ENCODE measurements at regions not wholly inside any gene's neighbourhood (a gene's known extent, or its start where the extent isn't known, plus 50 kb on each side); places are given as distances from the start of the nearest gene placed in this dataset.

GRCh38 chr11:107174856-107175255, 156.6 kb upstream of the GUCY1A2 start:
- no peak overlapping the region for H3K4me2 ChIP-seq
- H3K36me3 ChIP-seq (ENCODE audit: low read depth): no peaks in the 10 kb centered on the region
- no peaks in the 10 kb centered on the region for H3K9me3 ChIP-seq (ENCODE audit: insufficient read depth, low read depth)
- no peaks in the 10 kb centered on the region for H3K27me3 ChIP-seq (ENCODE audit: insufficient read depth, low read depth)
- 0 out of 2 replicates have a peak, but pooled peaks cover 6% of the 10 kb centered on the region for H3K9me2 ChIP-seq (ENCODE audit: insufficient read depth)
- H2AFZ ChIP-seq: no peak overlapping the region
- CTCF ChIA-PET: no interaction called here
- H3K4me3 ChIP-seq: no peak overlapping the region
- H4K20me1 ChIP-seq (ENCODE audit: insufficient read depth): no peaks in the 10 kb centered on the region
- POLR2A ChIA-PET (ENCODE audit: unreplicated experiment): no interaction called here
- no peaks in the 10 kb centered on the region for H3K4me1 ChIP-seq (replicated peaks; ENCODE audit: insufficient read depth)
- no peaks in the 10 kb centered on the region for H3F3A ChIP-seq (ENCODE audit: insufficient read depth, low read depth)
- H3K27ac ChIP-seq: no peak overlapping the region
- no peaks in the 10 kb centered on the region for H3K79me2 ChIP-seq (ENCODE audit: low read depth)
- no peak for DNase-seq
- intact Hi-C loops (cut with micrococcal nuclease; ENCODE audit: unreplicated experiment): no loop called here
- TF ChIP-seq CTCF (conservative IDR thresholded peaks at IDR 0.05): no peak
- no peak for TF ChIP-seq EZH2 (IDR thresholded peaks at IDR 0.05; ENCODE audit: low read depth)
- BruUV-seq (replicated peaks): no TSS peak

- no peak overlapping the region for H2AFZ ChIP-seq
- no TSS peak for BruUV-seq (replicated peaks)
- H3K27ac ChIP-seq: no peak overlapping the region
- no peak for DNase-seq
- H3K9me2 ChIP-seq (ENCODE audit: insufficient read depth): 0 out of 2 replicates have a peak, but pooled peaks cover 6% of the 10 kb centered on the region
- no peaks in the 10 kb centered on the region for H3K79me2 ChIP-seq (ENCODE audit: low read depth)
- H3K9me3 ChIP-seq (ENCODE audit: insufficient read depth, low read depth): no peaks in the 10 kb centered on the region
- no peaks in the 10 kb centered on the region for H4K20me1 ChIP-seq (ENCODE audit: insufficient read depth)
- intact Hi-C loops (cut with micrococcal nuclease; ENCODE audit: unreplicated experiment): no loop called here
- ChIA-PET CTCF (no interaction called here), POLR2A (ENCODE audit: unreplicated experiment) (no interaction called here)
- H3K4me3 ChIP-seq: no peak overlapping the region
- H3F3A ChIP-seq (ENCODE audit: insufficient read depth, low read depth): no peaks in the 10 kb centered on the region
- H3K4me1 ChIP-seq (replicated peaks; ENCODE audit: insufficient read depth): no peaks in the 10 kb centered on the region
- no peaks in the 10 kb centered on the region for H3K27me3 ChIP-seq (ENCODE audit: insufficient read depth, low read depth)
- no peak for TF ChIP-seq EZH2 (IDR thresholded peaks at IDR 0.05; ENCODE audit: low read depth)
- no peak for TF ChIP-seq CTCF (conservative IDR thresholded peaks at IDR 0.05)
- H3K36me3 ChIP-seq (ENCODE audit: low read depth): no peaks in the 10 kb centered on the region
- no peak overlapping the region for H3K4me2 ChIP-seq
These were observed 154.7 kb upstream of the GUCY1A2 start for GRCh38 chr11:107172996-107173395.

GRCh38 chr11:107157809-107158187, 139.5 kb upstream of the GUCY1A2 start:
- Histone ChIP-seq H3F3A (ENCODE audit: insufficient read depth, low read depth) (no peaks in the 10 kb centered on the region), H3K4me2 (no peak overlapping the region), H3K36me3 (ENCODE audit: low read depth) (no peaks in the 10 kb centered on the region), H3K4me1 (replicated peaks; ENCODE audit: insufficient read depth) (no peaks in the 10 kb centered on the region), H3K79me2 (ENCODE audit: low read depth) (no peaks in the 10 kb centered on the region), H2AFZ (no peak overlapping the region), H3K27me3 (ENCODE audit: insufficient read depth, low read depth) (no peaks in the 10 kb centered on the region), H3K4me3 (no peak overlapping the region), H3K9me2 (ENCODE audit: insufficient read depth) (no peaks in the 10 kb centered on the region; the same call in 1 of the 2 replicates), H3K27ac (no peak overlapping the region), H3K9me3 (ENCODE audit: insufficient read depth, low read depth) (no peaks in the 10 kb centered on the region), H4K20me1 (ENCODE audit: insufficient read depth) (no peaks in the 10 kb centered on the region)
- intact Hi-C loops (cut with micrococcal nuclease; ENCODE audit: unreplicated experiment): no loop called here
- DNase-seq: no peak
- BruUV-seq (replicated peaks): no TSS peak
- no peak for TF ChIP-seq CTCF (conservative IDR thresholded peaks at IDR 0.05)
- ChIA-PET POLR2A (ENCODE audit: unreplicated experiment) (no interaction called here), CTCF (no interaction called here)
